OCI-LY3 (cell line): ENCODE measurements at regions not wholly inside any gene's neighbourhood (a gene's known extent, or its start where the extent isn't known, plus 50 kb on each side); places are given as distances from the start of the nearest gene placed in this dataset.

Source experiments
- EZH2phosphoT487 ChIP-seq: fragments of 200-600 bp; shearing (Covaris generic); IDR thresholded peaks from 2 replicates; pipeline ENCODE4 v1.6.1; 2018; ENCODE audit warnings: antibody characterized with exemption, mixed run types, low read depth
- TF ChIP-seq, protein P1 (sequence below): fragments of 200-600, 300-600 bp; sonication (generic); IDR thresholded peaks from 2 replicates; pipeline ENCODE4 v1.5.1; 2014; ENCODE audit warnings: antibody characterized with exemption, low read length, low read depth

DNA sequence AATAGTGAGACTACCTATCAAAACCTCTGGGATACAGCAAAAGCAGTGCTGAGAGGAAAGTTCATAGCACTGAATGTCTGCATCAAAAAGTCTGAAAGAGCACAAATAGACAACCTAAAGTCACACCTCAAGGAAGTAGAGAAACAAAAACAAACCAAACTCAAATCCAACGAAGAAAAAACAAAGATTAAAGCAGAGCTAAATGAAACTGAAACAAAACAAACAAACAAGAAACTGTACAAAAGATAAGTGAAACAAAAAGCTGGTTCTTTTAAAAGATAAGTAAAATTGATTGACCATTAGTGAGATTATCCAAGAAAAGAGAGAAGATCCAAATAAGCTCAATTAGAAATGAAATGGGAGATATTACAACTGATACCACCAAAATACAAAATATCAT lies 378.3 kb upstream of the NDST4 start:
- TF ChIP-seq, protein P1, sequence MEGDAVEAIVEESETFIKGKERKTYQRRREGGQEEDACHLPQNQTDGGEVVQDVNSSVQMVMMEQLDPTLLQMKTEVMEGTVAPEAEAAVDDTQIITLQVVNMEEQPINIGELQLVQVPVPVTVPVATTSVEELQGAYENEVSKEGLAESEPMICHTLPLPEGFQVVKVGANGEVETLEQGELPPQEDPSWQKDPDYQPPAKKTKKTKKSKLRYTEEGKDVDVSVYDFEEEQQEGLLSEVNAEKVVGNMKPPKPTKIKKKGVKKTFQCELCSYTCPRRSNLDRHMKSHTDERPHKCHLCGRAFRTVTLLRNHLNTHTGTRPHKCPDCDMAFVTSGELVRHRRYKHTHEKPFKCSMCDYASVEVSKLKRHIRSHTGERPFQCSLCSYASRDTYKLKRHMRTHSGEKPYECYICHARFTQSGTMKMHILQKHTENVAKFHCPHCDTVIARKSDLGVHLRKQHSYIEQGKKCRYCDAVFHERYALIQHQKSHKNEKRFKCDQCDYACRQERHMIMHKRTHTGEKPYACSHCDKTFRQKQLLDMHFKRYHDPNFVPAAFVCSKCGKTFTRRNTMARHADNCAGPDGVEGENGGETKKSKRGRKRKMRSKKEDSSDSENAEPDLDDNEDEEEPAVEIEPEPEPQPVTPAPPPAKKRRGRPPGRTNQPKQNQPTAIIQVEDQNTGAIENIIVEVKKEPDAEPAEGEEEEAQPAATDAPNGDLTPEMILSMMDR: no peak
- TF ChIP-seq EZH2phosphoT487: no peak
